ENCODE measurements at regions not wholly inside any gene's neighbourhood (a gene's known extent, or its start where the extent isn't known, plus 50 kb on each side); places are given as distances from the start of the nearest gene placed in this dataset.

GRCh38 chr18:71951001-71951400 lies 593.1 kb downstream of the CBLN2 start:
- Histone ChIP-seq H3K27me3 (no peaks in the 10 kb centered on the region), H3K9me3 (no peaks in the 10 kb centered on the region), H3K36me3 (no peaks in the 10 kb centered on the region), H3K4me1 (no peaks in the 10 kb centered on the region), H3K4me3 (no peak overlapping the region), H3K27ac (no peak overlapping the region)
- ATAC-seq (no peak), DNase-seq (no peak)
- TF ChIP-seq CTCF (IDR thresholded peaks at IDR 0.05 in 4 of 5, conservative IDR thresholded peaks at IDR 0.05 in 1 of 5) (no peak), POLR2A (IDR thresholded peaks at IDR 0.05) (no peak)
- intact Hi-C loops (cut with DNase I; ENCODE audit: low total_unique reads) (no loop called here), in situ Hi-C loops (cut with MboI; ENCODE audit: low sequenced_read_pairs in 4 of 4) (loop anchor here in 1 of 4 donors (25.0 kb wide), 1 partner anchor 89 kb away; no protein-coding TSS in a partner anchor)

- H3K4me1 ChIP-seq, result no peaks in the 10 kb centered on the region
- H3K9me3 ChIP-seq, result no peaks in the 10 kb centered on the region
- in situ Hi-C loops (cut with MboI; ENCODE audit: low sequenced_read_pairs in 4 of 4), result no loop called here
- ATAC-seq (no peak), DNase-seq (no peak)
- no peak overlapping the region for H3K4me3 ChIP-seq
- no peak overlapping the region for H3K27ac ChIP-seq
- no peaks in the 10 kb centered on the region for H3K36me3 ChIP-seq
- no peaks in the 10 kb centered on the region for H3K27me3 ChIP-seq
- intact Hi-C loops (cut with DNase I; ENCODE audit: low total_unique reads), result no loop called here
- TF ChIP-seq POLR2A (IDR thresholded peaks at IDR 0.05) (no peak), CTCF (IDR thresholded peaks at IDR 0.05 in 4 of 5, conservative IDR thresholded peaks at IDR 0.05 in 1 of 5) (no peak)
Observed at GRCh38 chr18:71942433-71942832, 601.7 kb downstream of the CBLN2 start.

- Histone ChIP-seq H3K4me3 (no peak overlapping the region), H3K9me3 (no peaks in the 10 kb centered on the region), H3K4me1 (no peaks in the 10 kb centered on the region), H3K36me3 (no peaks in the 10 kb centered on the region), H3K27ac (no peak overlapping the region), H3K27me3 (no peaks in the 10 kb centered on the region)
- DNase-seq (no peak), ATAC-seq (no peak)
- TF ChIP-seq POLR2A (IDR thresholded peaks at IDR 0.05) (no peak), CTCF (IDR thresholded peaks at IDR 0.05 in 4 of 5, conservative IDR thresholded peaks at IDR 0.05 in 1 of 5) (no peak)
- intact Hi-C loops (cut with DNase I; ENCODE audit: low total_unique reads), result no loop called here
- in situ Hi-C loops (cut with MboI; ENCODE audit: low sequenced_read_pairs in 4 of 4), result no loop called here
Observed at GRCh38 chr18:71939483-71939882, 604.7 kb downstream of the CBLN2 start.

GRCh38 chr18:71936744-71937143 lies 607.4 kb downstream of the CBLN2 start:
- intact Hi-C loops (cut with DNase I; ENCODE audit: low total_unique reads) (no loop called here), in situ Hi-C loops (cut with MboI; ENCODE audit: low sequenced_read_pairs in 4 of 4) (no loop called here)
- Histone ChIP-seq H3K27ac (no peak overlapping the region), H3K4me1 (no peaks in the 10 kb centered on the region), H3K27me3 (no peaks in the 10 kb centered on the region), H3K36me3 (no peaks in the 10 kb centered on the region), H3K4me3 (no peak overlapping the region), H3K9me3 (no peaks in the 10 kb centered on the region)
- TF ChIP-seq POLR2A (IDR thresholded peaks at IDR 0.05) (no peak), CTCF (IDR thresholded peaks at IDR 0.05 in 4 of 5, conservative IDR thresholded peaks at IDR 0.05 in 1 of 5) (no peak)
- ATAC-seq (no peak), DNase-seq (no peak)

- DNase-seq (no peak), ATAC-seq (no peak)
- Histone ChIP-seq H3K4me3 (no peak overlapping the region), H3K36me3 (no peaks in the 10 kb centered on the region), H3K4me1 (no peaks in the 10 kb centered on the region), H3K27ac (no peak overlapping the region), H3K9me3 (peaks cover 0 to 8% (median 0%) of the 10 kb centered on the region in 3 donors), H3K27me3 (no peaks in the 10 kb centered on the region)
- TF ChIP-seq POLR2A (IDR thresholded peaks at IDR 0.05) (no peak), CTCF (IDR thresholded peaks at IDR 0.05 in 4 of 5, conservative IDR thresholded peaks at IDR 0.05 in 1 of 5) (no peak)
- intact Hi-C loops (cut with DNase I; ENCODE audit: low total_unique reads), result no loop called here
- in situ Hi-C loops (cut with MboI; ENCODE audit: low sequenced_read_pairs in 4 of 4), result no loop called here
Observed at GRCh38 chr18:71919211-71919610, 624.9 kb downstream of the CBLN2 start.
